ENCODE measurements at regions not wholly inside any gene's neighbourhood (a gene's known extent, or its start where the extent isn't known, plus 50 kb on each side); places are given as distances from the start of the nearest gene placed in this dataset.
"Not testable (repeated sequence)": the region's sequence is repeated elsewhere in the genome, so short reads cannot be mapped to it uniquely, and the experiment has no call there.

DNA sequence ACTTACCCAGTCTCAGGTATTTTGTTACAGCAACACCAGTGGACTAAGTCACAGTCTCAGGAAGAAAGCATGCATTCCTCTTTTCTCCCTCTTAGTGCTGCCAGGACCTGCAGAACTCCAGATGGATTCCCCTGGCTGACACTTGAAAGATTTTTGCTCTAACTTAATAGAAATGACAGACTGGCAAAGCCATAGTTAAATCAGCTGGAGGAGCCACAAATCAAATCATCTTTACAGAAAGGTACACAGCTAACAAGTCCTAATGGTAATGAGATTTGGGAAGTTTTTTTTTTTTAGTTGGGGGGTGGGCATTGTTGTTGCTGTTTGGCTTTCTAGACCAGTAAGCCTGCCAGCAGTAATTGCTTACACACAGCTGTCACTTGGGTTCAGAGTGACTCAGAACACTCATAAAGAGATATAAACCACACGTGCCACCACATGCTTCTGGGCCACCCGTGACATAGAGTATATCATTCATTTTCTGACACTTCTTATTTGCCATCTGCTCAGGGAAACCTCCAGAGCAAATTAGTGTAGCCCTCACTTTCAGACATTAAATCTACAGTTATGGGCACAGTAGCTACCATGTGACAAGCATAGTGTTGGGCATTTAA, 72.4 kb downstream of the FH start:
- no peak overlapping the region for H3K9ac ChIP-seq (ENCODE audit: low read depth, low read length)
- H3K4me1 ChIP-seq (ENCODE audit: insufficient read depth, low read length): no peaks in the 10 kb centered on the region
- no peaks in the 10 kb centered on the region for H3K36me3 ChIP-seq (ENCODE audit: insufficient read depth, low read length)
- H3K9me3 ChIP-seq (ENCODE audit: control insufficient read depth, insufficient read depth, low read length): peaks cover 7% of the 10 kb centered on the region; the same call in 1 of the 2 replicates

DNA sequence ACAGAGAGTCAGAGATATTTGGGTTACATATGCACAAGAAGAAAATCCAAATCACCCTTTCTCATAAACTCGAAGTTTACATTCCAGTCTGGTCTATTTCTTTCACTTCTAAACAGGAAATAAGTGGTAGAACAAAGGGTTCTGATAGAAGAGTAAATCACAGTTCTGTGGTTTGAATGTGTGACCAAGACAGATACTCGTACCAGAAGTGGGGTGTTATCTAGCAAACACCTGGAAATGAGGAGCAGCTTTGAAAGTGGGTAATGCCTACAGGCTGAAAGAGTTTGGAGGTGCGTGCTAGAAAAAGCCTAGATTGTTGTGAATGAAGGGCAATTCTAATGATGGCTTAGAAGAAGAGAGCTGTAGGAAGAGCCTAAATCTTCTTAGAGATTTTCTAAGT, 74.7 kb downstream of the FH start:
- no peak overlapping the region for H3K9ac ChIP-seq (ENCODE audit: low read depth, low read length)
- no peaks in the 10 kb centered on the region for H3K36me3 ChIP-seq (ENCODE audit: insufficient read depth, low read length)
- H3K4me1 ChIP-seq (ENCODE audit: insufficient read depth, low read length): no peaks in the 10 kb centered on the region
- H3K9me3 ChIP-seq (ENCODE audit: control insufficient read depth, insufficient read depth, low read length): peaks cover 7% of the 10 kb centered on the region; the same call in 1 of the 2 replicates

DNA sequence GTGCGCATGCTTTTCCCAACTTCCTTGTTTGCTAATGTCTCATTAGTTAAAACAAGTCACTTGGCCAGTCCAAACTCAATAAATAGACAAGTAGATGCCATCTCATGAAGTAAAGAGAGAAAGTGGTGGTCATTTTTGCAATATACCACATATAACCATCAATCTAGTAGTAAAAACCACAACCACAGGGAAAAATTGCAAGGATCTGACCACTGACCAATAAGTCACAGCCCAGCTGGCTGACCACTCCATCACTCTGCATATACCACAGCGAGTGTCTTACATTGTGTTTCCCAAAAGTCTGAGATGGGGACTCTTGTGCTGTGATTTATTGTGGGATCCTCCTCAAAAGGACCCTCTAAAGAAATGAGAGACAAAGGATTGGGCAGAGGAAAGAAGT, 76.0 kb downstream of the FH start:
- Histone ChIP-seq H3K4me1 (ENCODE audit: insufficient read depth, low read length) (no peaks in the 10 kb centered on the region), H3K9me3 (ENCODE audit: control insufficient read depth, insufficient read depth, low read length) (peaks cover 7% of the 10 kb centered on the region; the same call in 1 of the 2 replicates), H3K36me3 (ENCODE audit: insufficient read depth, low read length) (no peaks in the 10 kb centered on the region), H3K9ac (ENCODE audit: low read depth, low read length) (no peak overlapping the region)

DNA sequence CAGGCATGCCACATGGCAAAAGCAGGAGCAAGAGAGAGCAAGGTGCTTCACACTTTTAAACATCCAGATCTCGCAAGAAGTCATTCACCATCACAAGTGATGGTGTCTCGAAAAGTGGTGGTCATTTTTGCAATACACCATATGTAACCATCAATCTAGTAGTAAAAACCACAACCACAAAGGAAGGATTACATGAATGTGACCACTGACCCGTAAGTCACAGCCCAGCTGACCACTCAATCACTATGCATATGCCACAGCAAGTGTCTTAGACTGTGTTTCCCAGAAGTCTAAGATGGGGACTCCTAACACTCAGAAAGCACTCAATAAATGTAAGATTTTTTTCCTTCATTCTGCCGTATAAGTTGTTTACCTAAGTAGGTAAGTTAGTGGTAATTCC, 76.9 kb downstream of the FH start:
- Histone ChIP-seq H3K9ac (ENCODE audit: low read depth, low read length) (no peak overlapping the region), H3K9me3 (ENCODE audit: control insufficient read depth, insufficient read depth, low read length) (peaks cover 7% of the 10 kb centered on the region; the same call in 1 of the 2 replicates), H3K4me1 (ENCODE audit: insufficient read depth, low read length) (no peaks in the 10 kb centered on the region), H3K36me3 (ENCODE audit: insufficient read depth, low read length) (no peaks in the 10 kb centered on the region)

DNA sequence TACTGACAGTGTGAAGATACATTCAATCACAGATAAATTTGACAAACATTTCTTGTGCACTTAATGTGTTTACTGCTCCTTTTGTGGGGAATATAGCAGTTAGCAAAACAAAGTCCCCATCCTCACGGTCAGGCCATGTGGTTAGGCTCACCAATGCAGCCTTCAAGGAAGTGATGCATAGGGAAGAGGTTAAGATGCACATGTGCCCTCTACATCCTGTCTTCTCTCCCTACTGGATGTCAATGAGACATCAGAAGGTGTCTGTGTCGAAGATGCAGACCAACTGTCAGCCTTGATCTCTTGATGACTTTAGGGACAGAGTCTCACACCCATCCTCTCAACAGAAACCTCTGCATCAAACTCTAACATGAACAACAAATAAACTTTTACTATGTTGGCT, 78.7 kb downstream of the FH start:
- Histone ChIP-seq H3K4me1 (ENCODE audit: insufficient read depth, low read length) (no peaks in the 10 kb centered on the region), H3K9ac (ENCODE audit: low read depth, low read length) (no peak overlapping the region), H3K9me3 (ENCODE audit: control insufficient read depth, insufficient read depth, low read length) (peaks cover 7% of the 10 kb centered on the region; the same call in 1 of the 2 replicates), H3K36me3 (ENCODE audit: insufficient read depth, low read length) (no peaks in the 10 kb centered on the region)

DNA sequence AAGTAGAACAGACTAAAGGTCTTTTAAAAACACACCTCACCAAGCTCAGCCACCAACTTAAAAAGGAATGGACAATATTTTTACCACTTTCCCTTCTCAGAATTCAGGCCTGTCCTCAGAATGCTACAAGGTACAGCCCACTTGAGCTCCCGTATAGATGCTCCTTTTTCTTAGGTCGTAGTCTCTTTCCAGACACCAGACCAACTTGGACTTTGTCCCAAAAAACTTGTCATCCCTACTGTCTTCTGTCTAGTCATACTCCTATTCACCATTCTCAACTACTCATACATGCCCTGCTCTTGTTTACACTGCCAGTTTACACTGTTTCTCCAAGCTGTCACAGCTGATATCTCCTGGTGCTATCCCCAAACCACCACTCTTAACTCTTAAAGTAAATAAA, 80.9 kb downstream of the FH start:
- H3K9me3 ChIP-seq (ENCODE audit: control insufficient read depth, insufficient read depth, low read length); H3K4me1 ChIP-seq (ENCODE audit: insufficient read depth, low read length); H3K36me3 ChIP-seq (ENCODE audit: insufficient read depth, low read length); H3K9ac ChIP-seq (ENCODE audit: low read depth, low read length): not testable (repeated sequence)

DNA sequence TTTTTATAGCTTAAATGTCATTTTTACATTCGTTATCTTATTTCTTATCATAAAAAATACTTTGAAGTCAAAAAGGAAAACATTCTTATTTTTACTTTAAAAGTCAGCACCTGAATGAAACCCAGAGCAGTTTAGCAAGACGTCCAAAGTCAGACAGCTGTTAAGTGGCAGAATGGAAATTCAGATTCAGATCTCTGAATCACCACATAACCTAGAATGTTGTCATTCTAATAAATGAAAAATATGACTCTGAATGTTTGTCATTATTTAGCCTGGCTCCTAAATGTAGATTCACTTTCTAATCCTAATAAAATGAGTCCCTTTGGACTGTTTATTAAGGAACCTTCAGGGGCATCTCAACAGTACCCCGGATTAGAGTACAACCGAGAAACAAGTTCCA, 75.2 kb upstream of the RGS7 start:
- Histone ChIP-seq H3K9ac (ENCODE audit: low read depth, low read length) (no peak overlapping the region), H3K36me3 (ENCODE audit: insufficient read depth, low read length) (no peaks in the 10 kb centered on the region), H3K9me3 (ENCODE audit: control insufficient read depth, insufficient read depth, low read length) (peaks cover 4% of the 10 kb centered on the region; the same call in 1 of the 2 replicates)

DNA sequence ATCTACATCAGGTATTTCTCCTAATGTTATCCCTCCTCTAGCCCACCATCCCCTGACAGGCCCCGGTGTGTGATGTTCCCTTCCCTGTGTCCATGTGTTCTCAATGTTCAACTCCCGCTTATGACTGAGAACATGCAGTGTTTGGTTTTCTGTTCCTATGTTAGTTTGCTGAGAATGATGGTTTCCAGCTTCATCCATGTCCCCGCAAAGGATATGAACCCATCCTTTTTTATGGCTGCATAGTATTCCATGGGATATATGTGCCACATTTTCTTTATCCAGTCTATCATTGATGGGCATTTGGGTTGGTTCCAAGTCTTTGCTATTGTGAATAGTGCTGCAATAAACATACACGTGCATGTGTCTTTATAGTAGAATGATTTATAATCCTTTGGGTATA, 68.1 kb upstream of the RGS7 start:
- H3K36me3 ChIP-seq (ENCODE audit: insufficient read depth, low read length); H3K4me1 ChIP-seq (ENCODE audit: insufficient read depth, low read length); H3K9me3 ChIP-seq (ENCODE audit: control insufficient read depth, insufficient read depth, low read length); H3K9ac ChIP-seq (ENCODE audit: low read depth, low read length): not testable (repeated sequence)

More for the DNA sequence above, 75.2 kb upstream of the RGS7 start:
- no peaks in the 10 kb centered on the region for H3K4me1 ChIP-seq (ENCODE audit: insufficient read depth, low read length)

DNA sequence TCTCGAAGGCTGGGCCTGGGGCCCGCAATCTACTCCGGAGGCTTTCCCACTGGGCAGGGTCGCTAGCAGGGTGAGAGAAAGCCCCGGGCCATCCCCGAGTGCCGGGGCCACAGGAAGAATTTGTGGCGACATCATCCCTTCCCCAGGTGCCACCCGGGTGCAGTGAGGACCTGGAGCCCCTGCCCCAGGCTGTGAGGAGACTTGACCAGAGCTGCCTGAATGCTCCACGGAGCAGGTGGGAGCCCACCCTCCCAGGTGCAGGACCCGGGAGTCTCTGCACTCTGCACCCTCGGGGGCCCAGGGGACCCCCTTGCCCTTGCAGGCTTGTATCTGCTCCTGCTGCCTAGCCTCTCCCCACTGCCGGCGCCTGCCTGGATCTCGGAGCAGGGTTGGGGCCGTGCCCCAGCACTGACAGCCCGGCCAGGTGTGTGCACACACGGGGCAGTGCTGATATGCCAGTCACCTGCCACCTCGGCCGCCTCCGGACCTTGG, 67.5 kb upstream of the RGS7 start:
- no peaks in the 10 kb centered on the region for H3K9me3 ChIP-seq (ENCODE audit: control insufficient read depth, insufficient read depth, low read length)
- H3K4me1 ChIP-seq (ENCODE audit: insufficient read depth, low read length): no peaks in the 10 kb centered on the region
- no peaks in the 10 kb centered on the region for H3K36me3 ChIP-seq (ENCODE audit: insufficient read depth, low read length)
- H3K9ac ChIP-seq (ENCODE audit: low read depth, low read length): peak overlapping the region; percentile 77; the same call in 1 of the 2 replicates

DNA sequence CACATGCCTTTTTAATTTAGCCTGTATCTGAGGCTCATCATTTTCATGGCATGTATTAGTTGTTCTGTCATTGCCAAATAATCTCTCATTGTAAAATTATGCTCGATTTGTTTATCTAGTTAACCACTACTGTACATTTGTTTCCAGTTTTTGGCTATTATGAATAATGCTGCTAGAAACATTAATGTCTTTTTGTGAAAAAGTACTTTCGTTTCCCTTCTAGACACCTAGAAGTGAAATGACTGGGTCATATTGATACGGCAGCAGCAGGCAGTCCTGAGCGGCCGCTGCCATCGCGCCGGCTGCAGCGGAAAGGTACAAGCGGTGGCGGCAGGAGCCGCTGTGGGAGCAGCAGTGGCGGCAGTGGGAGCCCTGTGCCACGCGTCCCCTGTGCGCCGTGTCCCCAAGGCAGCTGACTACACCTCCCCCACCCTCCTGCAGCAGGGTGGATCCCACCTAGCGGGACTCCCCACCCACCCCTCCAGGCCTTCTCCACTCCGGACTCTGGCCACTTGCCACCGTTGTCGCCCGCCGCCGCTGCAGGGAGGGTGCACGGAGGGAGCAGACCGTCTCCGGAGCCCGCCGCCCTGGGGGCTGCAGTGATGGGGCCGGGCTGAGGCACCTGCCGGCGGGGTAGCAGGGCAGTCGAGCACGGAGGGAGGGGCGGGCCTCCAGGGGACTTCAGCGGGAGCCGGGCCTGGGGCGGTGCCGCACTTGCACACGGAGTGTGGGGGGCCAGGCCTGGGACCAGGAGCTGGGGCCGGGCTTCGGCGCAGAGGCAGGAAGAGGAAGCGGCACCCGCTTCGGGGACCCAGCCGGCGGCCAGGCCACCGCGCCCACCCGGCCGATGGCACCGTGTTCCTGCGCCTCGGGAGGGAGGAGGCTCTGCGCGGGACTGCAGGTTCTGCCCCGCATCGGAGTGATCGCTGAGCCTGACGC, 66.8 kb upstream of the RGS7 start:
- peak overlapping the region; percentile 77; the same call in 1 of the 2 replicates for H3K9ac ChIP-seq (ENCODE audit: low read depth, low read length)

DNA sequence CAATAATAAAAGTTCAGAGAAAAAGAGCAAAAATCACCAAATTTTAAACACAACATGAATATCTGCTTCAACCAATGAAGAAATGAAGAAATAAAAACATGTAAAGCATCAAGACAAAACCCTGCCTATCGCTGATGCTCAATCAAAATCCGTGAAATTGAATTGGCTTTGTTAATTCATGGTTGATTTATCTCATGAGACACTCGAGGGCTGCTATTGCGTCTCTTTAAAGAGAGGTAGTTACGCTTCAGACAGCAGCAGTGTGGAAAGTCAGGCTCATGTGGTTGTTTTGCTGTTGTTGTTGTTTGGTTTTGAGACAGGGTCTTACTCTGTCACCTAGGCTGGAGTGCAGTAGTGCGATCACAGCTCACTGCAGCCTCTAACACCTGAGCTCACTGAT, 65.5 kb upstream of the RGS7 start:
- H3K4me1 ChIP-seq (ENCODE audit: insufficient read depth, low read length): no peaks in the 10 kb centered on the region
- H3K9ac ChIP-seq (ENCODE audit: low read depth, low read length): no peak overlapping the region
- no peaks in the 10 kb centered on the region for H3K9me3 ChIP-seq (ENCODE audit: control insufficient read depth, insufficient read depth, low read length)

More for the DNA sequence above, 66.8 kb upstream of the RGS7 start:
- Histone ChIP-seq H3K4me1 (ENCODE audit: insufficient read depth, low read length) (no peaks in the 10 kb centered on the region), H3K9me3 (ENCODE audit: control insufficient read depth, insufficient read depth, low read length) (no peaks in the 10 kb centered on the region), H3K36me3 (ENCODE audit: insufficient read depth, low read length) (no peaks in the 10 kb centered on the region)

DNA sequence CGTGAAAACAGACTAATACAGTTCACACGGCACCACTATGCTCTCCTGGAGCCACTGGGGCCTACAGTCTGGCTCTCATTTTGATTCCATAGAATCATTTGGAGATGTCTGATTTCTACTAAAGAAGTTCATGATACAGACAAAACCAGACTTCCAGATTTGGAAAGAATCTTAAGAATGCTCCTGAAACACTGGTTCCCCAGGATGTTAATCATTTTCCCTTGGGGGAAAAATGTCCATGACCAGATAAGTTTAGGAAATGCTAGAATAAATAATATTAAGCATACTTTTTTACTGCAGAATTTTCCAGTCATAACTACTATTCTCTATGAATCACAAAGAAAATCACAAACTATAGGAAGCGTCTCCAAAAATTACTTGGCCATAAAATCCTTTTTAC, 63.0 kb upstream of the RGS7 start:
- no peak overlapping the region for H3K9ac ChIP-seq (ENCODE audit: low read depth, low read length)
- no peaks in the 10 kb centered on the region for H3K36me3 ChIP-seq (ENCODE audit: insufficient read depth, low read length)
- no peaks in the 10 kb centered on the region for H3K9me3 ChIP-seq (ENCODE audit: control insufficient read depth, insufficient read depth, low read length)
- no peaks in the 10 kb centered on the region for H3K4me1 ChIP-seq (ENCODE audit: insufficient read depth, low read length)

More for the DNA sequence above, 65.5 kb upstream of the RGS7 start:
- H3K36me3 ChIP-seq (ENCODE audit: insufficient read depth, low read length): no peaks in the 10 kb centered on the region

DNA sequence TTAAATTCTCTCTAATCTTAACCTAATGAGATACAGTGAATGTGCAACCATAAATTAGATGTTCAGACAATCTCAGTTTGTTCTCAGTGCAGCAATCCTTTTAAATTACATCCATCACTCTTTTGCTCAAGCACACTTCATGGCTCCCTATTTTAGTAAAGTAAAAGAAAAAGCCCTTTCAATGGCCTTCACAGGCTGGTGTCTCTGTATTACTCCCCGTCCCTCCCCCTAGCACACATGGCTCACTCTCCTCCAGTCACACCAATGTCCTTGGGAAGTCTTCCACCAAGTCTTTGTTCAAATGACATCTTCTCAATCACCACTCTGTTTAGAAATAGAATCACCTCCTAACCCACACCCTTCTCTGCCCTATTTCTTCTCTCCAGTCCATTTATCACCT, 60.3 kb upstream of the RGS7 start:
- H3K9me3 ChIP-seq (ENCODE audit: control insufficient read depth, insufficient read depth, low read length): no peaks in the 10 kb centered on the region
- H3K4me1 ChIP-seq (ENCODE audit: insufficient read depth, low read length): 0 out of 2 replicates have a peak, but pooled peaks cover 3% of the 10 kb centered on the region
- no peaks in the 10 kb centered on the region for H3K36me3 ChIP-seq (ENCODE audit: insufficient read depth, low read length)
- no peak overlapping the region for H3K9ac ChIP-seq (ENCODE audit: low read depth, low read length)

DNA sequence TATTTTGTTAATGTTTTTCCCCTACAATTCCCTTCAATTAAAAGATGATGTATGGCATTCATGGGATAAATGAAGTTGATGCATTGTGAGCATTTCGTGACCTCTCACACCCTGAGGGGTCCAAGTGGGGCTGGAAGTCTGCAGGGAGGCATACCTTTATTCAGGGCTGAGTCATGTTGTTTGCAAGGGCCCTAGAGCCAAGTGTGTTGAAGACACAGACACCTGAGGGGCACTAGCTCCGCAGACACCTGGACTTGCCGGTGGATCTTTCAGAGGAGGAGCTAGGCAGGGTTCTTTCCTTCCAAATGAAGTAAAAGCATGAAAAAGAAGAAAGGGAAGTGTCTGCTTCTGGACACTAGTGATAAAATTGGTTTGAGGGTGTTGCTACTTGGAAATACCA, 57.0 kb upstream of the RGS7 start:
- Histone ChIP-seq H3K36me3 (ENCODE audit: insufficient read depth, low read length) (no peaks in the 10 kb centered on the region), H3K4me1 (ENCODE audit: insufficient read depth, low read length) (0 out of 2 replicates have a peak, but pooled peaks cover 3% of the 10 kb centered on the region), H3K9ac (ENCODE audit: low read depth, low read length) (no peak overlapping the region), H3K9me3 (ENCODE audit: control insufficient read depth, insufficient read depth, low read length) (no peaks in the 10 kb centered on the region)

DNA sequence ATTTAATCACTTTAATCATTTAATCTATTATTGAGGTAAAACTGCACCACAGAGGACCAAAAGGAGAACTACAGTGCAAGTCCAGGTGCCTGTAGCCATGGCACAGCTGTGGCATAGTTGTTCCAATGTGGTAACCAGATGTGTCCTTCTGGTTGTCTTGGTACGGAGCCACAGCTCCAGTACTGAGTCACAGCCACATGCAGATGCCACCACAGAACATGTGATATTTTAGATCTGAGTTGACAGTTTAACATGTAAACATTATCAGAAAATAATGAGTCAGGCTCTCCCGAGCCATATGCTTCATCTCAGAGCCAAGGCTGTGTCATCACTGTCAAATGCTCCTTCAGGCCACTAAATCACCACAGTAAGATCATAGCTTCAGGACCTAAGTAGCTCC, 56.4 kb upstream of the RGS7 start:
- Histone ChIP-seq H3K36me3 (ENCODE audit: insufficient read depth, low read length) (no peaks in the 10 kb centered on the region), H3K9ac (ENCODE audit: low read depth, low read length) (no peak overlapping the region), H3K9me3 (ENCODE audit: control insufficient read depth, insufficient read depth, low read length) (no peaks in the 10 kb centered on the region), H3K4me1 (ENCODE audit: insufficient read depth, low read length) (0 out of 2 replicates have a peak, but pooled peaks cover 3% of the 10 kb centered on the region)

Data from ES-I3 (cell line).